Right renal cortex interstitium (tissue), 3 donors: ENCODE measurements at regions not wholly inside any gene's neighbourhood (a gene's known extent, or its start where the extent isn't known, plus 50 kb on each side); places are given as distances from the start of the nearest gene placed in this dataset.

ENCODE experiments used
- DNase-seq, 3 donors: peaks; one replicate each; pipeline ENCODE4 v3.0.0-alpha.2; 2013; ENCODE audit warnings: low read depth in 3 of 3, low spot score in 2 of 3

GRCh38 chr2:39609917-39610316 lies 55.8 kb upstream of the TMEM178A start:
- DNase-seq: no peak

GRCh38 chr2:39615675-39616074 lies 50.0 kb upstream of the TMEM178A start:
- DNase-seq: no peak
